Islet precursor cell (in vitro differentiated cells): ENCODE measurements at regions not wholly inside any gene's neighbourhood (a gene's known extent, or its start where the extent isn't known, plus 50 kb on each side); places are given as distances from the start of the nearest gene placed in this dataset.

ENCODE experiments used
- DNase-seq: peaks from one replicate; pipeline ENCODE4 v3.0.0-alpha.2; 2018

- no peak for DNase-seq
Measured at GRCh38 chr13:105643966-105644365, 891.5 kb downstream of the EFNB2 start.

GRCh38 chr13:105642511-105642958 is 892.9 kb downstream of the EFNB2 start:
- DNase-seq, result no peak

GRCh38 chr13:105641121-105641520 is 894.3 kb downstream of the EFNB2 start:
- DNase-seq, result no peak

- no peak for DNase-seq
Measured at GRCh38 chr13:105638426-105638825, 897.0 kb downstream of the EFNB2 start.

GRCh38 chr13:105634059-105634458 is 901.4 kb downstream of the EFNB2 start:
- no peak for DNase-seq

GRCh38 chr13:105630431-105630830 is 905.0 kb downstream of the EFNB2 start:
- no peak for DNase-seq

- DNase-seq, result no peak
Measured at GRCh38 chr13:105627270-105627669, 908.2 kb downstream of the EFNB2 start.

GRCh38 chr13:105625691-105626090 is 909.8 kb downstream of the EFNB2 start:
- no peak for DNase-seq

GRCh38 chr13:105616333-105617075 is 919.0 kb downstream of the EFNB2 start:
- DNase-seq, result no peak

- DNase-seq, result no peak
Measured at GRCh38 chr13:105612541-105612940, 922.9 kb downstream of the EFNB2 start.

- peak; percentile 78 for DNase-seq
Measured at GRCh38 chr13:105611424-105611823, 924.0 kb downstream of the EFNB2 start.

- DNase-seq, result no peak
Measured at GRCh38 chr13:105608104-105608503, 927.4 kb downstream of the EFNB2 start.

GRCh38 chr13:105607426-105607825 is 928.0 kb downstream of the EFNB2 start:
- no peak for DNase-seq

GRCh38 chr13:105607016-105607415 is 928.4 kb downstream of the EFNB2 start:
- no peak for DNase-seq

GRCh38 chr13:105602956-105603670 is 932.3 kb downstream of the EFNB2 start:
- DNase-seq, result no peak

- DNase-seq, result no peak
Measured at GRCh38 chr13:105599477-105600037, 935.9 kb downstream of the EFNB2 start.

GRCh38 chr13:105598529-105598928 is 936.9 kb downstream of the EFNB2 start:
- no peak for DNase-seq

GRCh38 chr13:105597573-105597972 is 937.9 kb downstream of the EFNB2 start:
- no peak for DNase-seq

- no peak for DNase-seq
Measured at GRCh38 chr13:105595471-105595870, 940.0 kb downstream of the EFNB2 start.

- no peak for DNase-seq
Measured at GRCh38 chr13:105591277-105591676, 944.2 kb downstream of the EFNB2 start.

GRCh38 chr13:105587786-105588185 is 947.7 kb downstream of the EFNB2 start:
- peak; percentile 95 for DNase-seq

- DNase-seq, result no peak
Measured at GRCh38 chr13:105579821-105580710, 955.4 kb downstream of the EFNB2 start.

- DNase-seq, result no peak
Measured at GRCh38 chr13:105573136-105573535, 962.3 kb downstream of the EFNB2 start.
